MV-4-11 (cell line): ENCODE measurements at regions not wholly inside any gene's neighbourhood (a gene's known extent, or its start where the extent isn't known, plus 50 kb on each side); places are given as distances from the start of the nearest gene placed in this dataset.

ENCODE experiments used
- DNase-seq: peaks from one replicate; lab custom pipeline; 2025; lab: John Stamatoyannopoulos, UW

- peak; percentile 74 for DNase-seq
Observed at GRCh38 chr7:140242057-140243031, 65.6 kb upstream of the KDM7A start.

GRCh38 chr7:140239653-140239935 is 62.8 kb upstream of the KDM7A start:
- DNase-seq: no peak

GRCh38 chr7:140238778-140239652 is 62.2 kb upstream of the KDM7A start:
- DNase-seq: no peak

GRCh38 chr7:140237390-140237789 is 60.6 kb upstream of the KDM7A start:
- DNase-seq: no peak

GRCh38 chr7:140236626-140237025 is 59.8 kb upstream of the KDM7A start:
- DNase-seq: no peak

GRCh38 chr7:140235114-140235513 is 58.3 kb upstream of the KDM7A start:
- DNase-seq: no peak

GRCh38 chr7:140232957-140233917 is 56.5 kb upstream of the KDM7A start:
- peak; percentile 82 for DNase-seq

- no peak for DNase-seq
Observed at GRCh38 chr7:140231771-140232491, 55.1 kb upstream of the KDM7A start.

- DNase-seq: no peak
Observed at GRCh38 chr7:140230861-140231770, 54.3 kb upstream of the KDM7A start.

GRCh38 chr7:140230516-140230860 is 53.7 kb upstream of the KDM7A start:
- DNase-seq: no peak

- no peak for DNase-seq
Observed at GRCh38 chr7:140229591-140230515, 53.1 kb upstream of the KDM7A start.

- DNase-seq: no peak
Observed at GRCh38 chr7:140229101-140229525, 52.3 kb upstream of the KDM7A start.
